ENCODE measurements at regions not wholly inside any gene's neighbourhood (a gene's known extent, or its start where the extent isn't known, plus 50 kb on each side); places are given as distances from the start of the nearest gene placed in this dataset.

DNA sequence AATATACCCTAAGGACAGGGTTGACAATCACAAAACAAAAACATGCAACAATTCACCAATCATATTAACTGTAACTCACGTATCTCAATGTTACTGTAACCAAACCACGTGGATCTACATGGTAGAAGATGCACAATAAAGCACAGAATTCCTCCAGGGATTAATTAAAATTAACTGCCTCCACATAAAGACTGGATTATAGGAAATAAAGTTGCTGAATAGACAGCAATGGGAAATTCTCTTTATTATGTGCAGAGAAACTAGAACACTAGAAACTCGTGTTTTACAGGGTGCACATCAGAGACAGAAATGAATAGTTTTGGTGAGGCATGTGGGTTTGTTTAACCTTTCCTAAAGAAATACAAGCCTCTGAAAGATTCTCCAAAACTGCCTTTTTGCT lies 696.3 kb downstream of the EPHA3 start:
- Histone ChIP-seq H3K9ac (ENCODE audit: low read length) (no peak overlapping the region), H4K20me1 (ENCODE audit: control insufficient read depth, insufficient read depth, low read length, poor library complexity, severe bottlenecking) (no peaks in the 10 kb centered on the region), H2AFZ (ENCODE audit: insufficient read depth, low read depth, low read length, poor library complexity, severe bottlenecking) (no peak overlapping the region), H3K27ac (ENCODE audit: low read length in 2 of 2) (no peak overlapping the region), H3K79me2 (ENCODE audit: control insufficient read depth, insufficient read depth, low read length) (no peaks in the 10 kb centered on the region), H3K4me1 (ENCODE audit: control insufficient read depth in 2 of 2, insufficient read depth in 2 of 2, low read length in 2 of 2) (no peaks in the 10 kb centered on the region), H3K36me3 (replicated peaks in 1 of 2; ENCODE audit: control extremely low read depth in 1 of 2, control insufficient read depth in 1 of 2, extremely low read depth in 1 of 2, insufficient read depth in 2 of 2, low read length in 1 of 2) (no peaks in the 10 kb centered on the region), H3K4me3 (ENCODE audit: control extremely low read depth in 1 of 5, extremely low read depth in 1 of 5, insufficient read depth in 1 of 5, low read depth in 2 of 5, low read length in 4 of 5) (no peak overlapping the region), H3K9me3 (ENCODE audit: control extremely low read depth in 1 of 3, control insufficient read depth in 2 of 3, insufficient read depth in 1 of 3, low read length in 2 of 3) (peaks cover 0 to 3% (median 0%) of the 10 kb centered on the region in 3 donors), H3K4me2 (replicated peaks; ENCODE audit: low read depth, low read length, poor library complexity, severe bottlenecking) (no peak overlapping the region), H3K27me3 (replicated peaks in 1 of 4; ENCODE audit: control extremely low read depth in 1 of 4, control insufficient read depth in 3 of 4, insufficient read depth in 4 of 4, low read length in 3 of 4) (no peaks in the 10 kb centered on the region)
- ChIA-PET CTCF (no interaction called here), POLR2A (no interaction called here)
- no peak for ATAC-seq (ENCODE audit: low read depth)
- no peaks in the 10 kb centered on the region for H3K4me1 Mint-ChIP-seq
- TF ChIP-seq EZH2 (IDR thresholded peaks at IDR 0.05; ENCODE audit: borderline replicate concordance, insufficient read depth, low read depth, low read length, poor library complexity, severe bottlenecking): no peak
- TF ChIP-seq, protein P1, sequence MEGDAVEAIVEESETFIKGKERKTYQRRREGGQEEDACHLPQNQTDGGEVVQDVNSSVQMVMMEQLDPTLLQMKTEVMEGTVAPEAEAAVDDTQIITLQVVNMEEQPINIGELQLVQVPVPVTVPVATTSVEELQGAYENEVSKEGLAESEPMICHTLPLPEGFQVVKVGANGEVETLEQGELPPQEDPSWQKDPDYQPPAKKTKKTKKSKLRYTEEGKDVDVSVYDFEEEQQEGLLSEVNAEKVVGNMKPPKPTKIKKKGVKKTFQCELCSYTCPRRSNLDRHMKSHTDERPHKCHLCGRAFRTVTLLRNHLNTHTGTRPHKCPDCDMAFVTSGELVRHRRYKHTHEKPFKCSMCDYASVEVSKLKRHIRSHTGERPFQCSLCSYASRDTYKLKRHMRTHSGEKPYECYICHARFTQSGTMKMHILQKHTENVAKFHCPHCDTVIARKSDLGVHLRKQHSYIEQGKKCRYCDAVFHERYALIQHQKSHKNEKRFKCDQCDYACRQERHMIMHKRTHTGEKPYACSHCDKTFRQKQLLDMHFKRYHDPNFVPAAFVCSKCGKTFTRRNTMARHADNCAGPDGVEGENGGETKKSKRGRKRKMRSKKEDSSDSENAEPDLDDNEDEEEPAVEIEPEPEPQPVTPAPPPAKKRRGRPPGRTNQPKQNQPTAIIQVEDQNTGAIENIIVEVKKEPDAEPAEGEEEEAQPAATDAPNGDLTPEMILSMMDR (IDR thresholded peaks at IDR 0.05): no peak
- no peak for DNase-seq
- WGBS (ENCODE audit: insufficient coverage): no CpG with 5 or more reads among the region's 3 CpGs
- intact Hi-C loops (cut with micrococcal nuclease): no loop called here
- H3K27ac Mint-ChIP-seq: no peak overlapping the region
- H3K27me3 Mint-ChIP-seq: no peaks in the 10 kb centered on the region
- no peak overlapping the region for H3K4me3 Mint-ChIP-seq
- H3K9me3 Mint-ChIP-seq (ENCODE audit: insufficient read depth): no peaks in the 10 kb centered on the region

DNA sequence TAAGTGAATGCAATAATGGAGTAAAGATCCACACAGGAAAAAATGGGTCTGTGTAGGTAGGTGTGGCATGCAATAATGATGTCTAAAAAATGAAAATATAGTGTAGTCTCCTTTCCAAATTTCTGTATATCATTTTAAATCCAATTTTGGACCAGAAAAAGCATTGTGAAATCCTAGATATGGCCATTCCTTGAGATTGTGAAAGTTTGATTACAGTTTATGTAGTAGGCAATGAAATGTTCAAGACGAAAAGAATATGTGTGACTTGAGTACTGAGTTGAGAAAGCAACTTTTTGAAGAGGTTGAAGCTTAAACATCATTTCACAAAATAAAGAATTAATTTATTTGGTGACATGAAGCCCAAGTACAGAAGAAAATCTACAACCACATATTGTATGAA lies 698.7 kb downstream of the EPHA3 start:
- ChIA-PET POLR2A (no interaction called here), CTCF (no interaction called here)
- Histone ChIP-seq H3K4me1 (ENCODE audit: control insufficient read depth in 2 of 2, insufficient read depth in 2 of 2, low read length in 2 of 2) (no peaks in the 10 kb centered on the region), H3K27ac (ENCODE audit: low read length in 2 of 2) (no peak overlapping the region), H3K4me2 (replicated peaks; ENCODE audit: low read depth, low read length, poor library complexity, severe bottlenecking) (no peak overlapping the region), H3K27me3 (replicated peaks in 1 of 4; ENCODE audit: control extremely low read depth in 1 of 4, control insufficient read depth in 3 of 4, insufficient read depth in 4 of 4, low read length in 3 of 4) (no peaks in the 10 kb centered on the region), H4K20me1 (ENCODE audit: control insufficient read depth, insufficient read depth, low read length, poor library complexity, severe bottlenecking) (no peaks in the 10 kb centered on the region), H3K4me3 (ENCODE audit: control extremely low read depth in 1 of 5, extremely low read depth in 1 of 5, insufficient read depth in 1 of 5, low read depth in 2 of 5, low read length in 4 of 5) (no peak overlapping the region), H3K9ac (ENCODE audit: low read length) (no peak overlapping the region), H3K79me2 (ENCODE audit: control insufficient read depth, insufficient read depth, low read length) (no peaks in the 10 kb centered on the region), H3K9me3 (ENCODE audit: control extremely low read depth in 1 of 3, control insufficient read depth in 2 of 3, insufficient read depth in 1 of 3, low read length in 2 of 3) (peaks cover 0 to 3% (median 0%) of the 10 kb centered on the region in 3 donors), H3K36me3 (replicated peaks in 1 of 2; ENCODE audit: control extremely low read depth in 1 of 2, control insufficient read depth in 1 of 2, extremely low read depth in 1 of 2, insufficient read depth in 2 of 2, low read length in 1 of 2) (no peaks in the 10 kb centered on the region), H2AFZ (ENCODE audit: insufficient read depth, low read depth, low read length, poor library complexity, severe bottlenecking) (no peak overlapping the region)
- H3K4me1 Mint-ChIP-seq: no peaks in the 10 kb centered on the region
- TF ChIP-seq, protein P1 (IDR thresholded peaks at IDR 0.05): no peak
- no peak for TF ChIP-seq EZH2 (IDR thresholded peaks at IDR 0.05; ENCODE audit: borderline replicate concordance, insufficient read depth, low read depth, low read length, poor library complexity, severe bottlenecking)
- H3K27ac Mint-ChIP-seq: no peak overlapping the region
- no peak overlapping the region for H3K4me3 Mint-ChIP-seq
- H3K27me3 Mint-ChIP-seq: no peaks in the 10 kb centered on the region
- DNase-seq (no peak), ATAC-seq (ENCODE audit: low read depth) (no peak)
- H3K9me3 Mint-ChIP-seq (ENCODE audit: insufficient read depth): no peaks in the 10 kb centered on the region
- WGBS (ENCODE audit: insufficient coverage): no CpG with 5 or more reads among the region's 1 CpG
- intact Hi-C loops (cut with micrococcal nuclease): no loop called here
